Spleen (tissue), 11 donors: ENCODE measurements at regions not wholly inside any gene's neighbourhood (a gene's known extent, or its start where the extent isn't known, plus 50 kb on each side); places are given as distances from the start of the nearest gene placed in this dataset.

Experiments used
- DNase-seq: peaks from one replicate; pipeline ENCODE4 v3.0.0-alpha.2; 2020
- H3K27ac ChIP-seq, 8 donors: fragments of 200-600 bp; sonication (generic) in 7 of 8; 1 replicate in 4 of 8; 2 replicates in 4 of 8; pipeline versions ENCODE4 v1.5.0 to v1.8.0; 2016 to 2021; ENCODE audit warnings: inconsistent platforms in 4 of 8, mild to moderate bottlenecking in 4 of 8, moderate library complexity in 1 of 8
- H3K27me3 ChIP-seq, 7 donors: fragments of 200-600 bp; sonication (generic) in 6 of 7; replicated peaks in 1 of 7; 1 replicate in 4 of 7; 2 replicates in 3 of 7; pipeline versions ENCODE4 v1.5.0 to v1.8.0; 2016 to 2021; ENCODE audit warnings: inconsistent platforms in 3 of 7, mild to moderate bottlenecking in 1 of 7
- H3K36me3 ChIP-seq, 6 donors: fragments of 200-600 bp; sonication (generic) in 5 of 6; 1 replicate in 4 of 6; 2 replicates in 2 of 6; pipeline versions ENCODE4 v1.5.0 to v1.8.0; 2016 to 2021; ENCODE audit warnings: inconsistent platforms in 2 of 6
- H3K4me1 ChIP-seq, 6 donors: fragments of 200-600 bp; sonication (generic) in 5 of 6; 1 replicate in 3 of 6; 2 replicates in 3 of 6; pipeline versions ENCODE4 v1.5.0 to v1.8.0; 2016 to 2021; ENCODE audit warnings: inconsistent platforms in 3 of 6
- H3K4me3 ChIP-seq, 8 donors: fragments of 200-600 bp; sonication (generic) in 7 of 8; 1 replicate in 4 of 8; 2 replicates in 4 of 8; pipeline versions ENCODE4 v1.5.0 to v1.8.0; 2016 to 2021; ENCODE audit warnings: inconsistent platforms in 4 of 8, mild to moderate bottlenecking in 4 of 8, moderate library complexity in 2 of 8
- H3K9me3 ChIP-seq, 8 donors: fragments of 200-600 bp; sonication (generic) in 7 of 8; 1 replicate in 4 of 8; 2 replicates in 4 of 8; pipeline versions ENCODE4 v1.5.0 to v1.8.0; 2016 to 2021; ENCODE audit warnings: inconsistent platforms in 4 of 8
- CTCF ChIP-seq, 11 experiments: fragments of 200-600 bp in 7 of 11; fragments of 450-650 bp in 4 of 11; sonication (generic) in 4 of 11; IDR thresholded peaks in 8 of 11; conservative IDR thresholded peaks in 3 of 11; 1 replicate in 7 of 11; 2 replicates in 4 of 11; pipeline versions ENCODE4 v1.4.0 to v1.8.0; 2016 to 2021; ENCODE audit warnings: antibody characterized with exemption in 11 of 11, inconsistent platforms in 4 of 11, mild to moderate bottlenecking in 1 of 11
- POLR2A ChIP-seq, 3 donors: fragments of 450-650 bp; IDR thresholded peaks; one replicate each; pipeline ENCODE4 v1.5.1; 2017; ENCODE audit warnings: antibody characterized with exemption in 3 of 3, mild to moderate bottlenecking in 1 of 3
- POLR2AphosphoS5 ChIP-seq, 3 donors: sonication (generic); formaldehyde crosslinking; IDR thresholded peaks; one replicate each; pipeline ENCODE4 v1.5.1; 2017; ENCODE audit warnings: antibody characterized with exemption in 3 of 3
- WGBS, 5 donors: extraction: QIAGEN DNeasy Blood & Tissue Kit in 3 of 5; methylation state at CpG; one replicate each; pipeline versions ENCODE4 v1.1.5 to v1.1.7; 2013 to 2018; 5-methylcytosine and 5-hydroxymethylcytosine counted together
- intact Hi-C: fragments of 100-400 bp; cut with DNase I; formaldehyde crosslinking; loops from one replicate; pipeline ENCODE4 v1.15.0; 2023; ENCODE audit warnings: low total_unique reads
- donor health status: healthy with polysubstance abuse.
- donor health status: DM: no; HTN: no; CAD: no; lungs with moderate emphysema.
- donor health status: DM: no; HTN: no; CAD: no.
- donor health status: Bipolar disorder and iron deficiency.
- donor health status: healthy.
- donor health status: DM: no; HTN: no; CAD: no.
- donor health status: DM: yes; HTN: yes; CAD: no.

- Histone ChIP-seq H3K4me3 (no peak overlapping the region), H3K4me1 (no peaks in the 10 kb centered on the region), H3K36me3 (no peaks in the 10 kb centered on the region), H3K27me3 (no peaks in the 10 kb centered on the region), H3K27ac (no peak overlapping the region), H3K9me3 (no peaks in the 10 kb centered on the region)
- intact Hi-C loops, result no loop called here
- WGBS, 5 donors, result 0 to 22% (median 13%) methylated on average over 1 of the region's 1 CpG; no CpG with 5 or more reads in 2 of the 5 donors
- TF ChIP-seq POLR2AphosphoS5 (IDR thresholded peaks at IDR 0.05) (no peak), CTCF (IDR thresholded peaks at IDR 0.05 in 8 of 11, conservative IDR thresholded peaks at IDR 0.05 in 3 of 11) (no peak), POLR2A (IDR thresholded peaks at IDR 0.05) (no peak)
- DNase-seq, result no peak
These were observed 154.5 kb upstream of the KDM5D start for GRCh38 chrY:19899011-19899410.

GRCh38 chrY:19892076-19892964, 147.8 kb upstream of the KDM5D start:
- Histone ChIP-seq H3K4me3 (no peak overlapping the region), H3K27ac (no peak overlapping the region), H3K36me3 (no peaks in the 10 kb centered on the region), H3K9me3 (no peaks in the 10 kb centered on the region), H3K4me1 (no peaks in the 10 kb centered on the region), H3K27me3 (no peaks in the 10 kb centered on the region)
- no peak for TF ChIP-seq POLR2AphosphoS5 (IDR thresholded peaks at IDR 0.05)
- TF ChIP-seq CTCF (IDR thresholded peaks at IDR 0.05 in 8 of 11, conservative IDR thresholded peaks at IDR 0.05 in 3 of 11), result no peak
- TF ChIP-seq POLR2A (IDR thresholded peaks at IDR 0.05), result no peak
- DNase-seq, result no peak
- WGBS, 5 donors, result 32 to 41% (median 33%) methylated on average over 3 to 4 of the region's 4 CpGs; no CpG with 5 or more reads in 2 of the 5 donors
- intact Hi-C loops, result no loop called here

- no peaks in the 10 kb centered on the region for H3K27me3 ChIP-seq
- H3K4me3 ChIP-seq, result no peak overlapping the region
- TF ChIP-seq POLR2AphosphoS5 (IDR thresholded peaks at IDR 0.05), result no peak
- intact Hi-C loops, result no loop called here
- H3K9me3 ChIP-seq, result no peaks in the 10 kb centered on the region
- no peaks in the 10 kb centered on the region for H3K4me1 ChIP-seq
- DNase-seq, result no peak
- H3K27ac ChIP-seq, result no peak overlapping the region
- WGBS, 5 donors, result 63 to 77% (median 76%) methylated on average over 1 to 2 of the region's 2 CpGs; no CpG with 5 or more reads in 2 of the 5 donors
- no peaks in the 10 kb centered on the region for H3K36me3 ChIP-seq
These were observed 137.6 kb upstream of the KDM5D start for GRCh38 chrY:19882145-19882544.

- WGBS, 5 donors, result 72 to 88% (median 87%) methylated on average over 12 to 14 of the region's 14 CpGs; no CpG with 5 or more reads in 2 of the 5 donors
- no peak overlapping the region for H3K27ac ChIP-seq
These were observed 125.2 kb upstream of the KDM5D start for GRCh38 chrY:19869715-19870114.

GRCh38 chrY:19869281-19869680, 124.8 kb upstream of the KDM5D start:
- intact Hi-C loops, result no loop called here
- DNase-seq, result no peak
- TF ChIP-seq CTCF (IDR thresholded peaks at IDR 0.05 in 8 of 11, conservative IDR thresholded peaks at IDR 0.05 in 3 of 11), result no peak
- TF ChIP-seq POLR2AphosphoS5 (IDR thresholded peaks at IDR 0.05), result no peak
- no peak for TF ChIP-seq POLR2A (IDR thresholded peaks at IDR 0.05)
- Histone ChIP-seq H3K4me3 (no peak overlapping the region), H3K36me3 (no peaks in the 10 kb centered on the region), H3K9me3 (no peaks in the 10 kb centered on the region), H3K27me3 (no peaks in the 10 kb centered on the region), H3K4me1 (no peaks in the 10 kb centered on the region), H3K27ac (no peak overlapping the region)
- WGBS, 5 donors, result 79 to 86% (median 85%) methylated on average over 12 of the region's 12 CpGs; no CpG with 5 or more reads in 2 of the 5 donors

More at GRCh38 chrY:19869715-19870114, 125.2 kb upstream of the KDM5D start:
- no peaks in the 10 kb centered on the region for H3K27me3 ChIP-seq
- H3K36me3 ChIP-seq, result no peaks in the 10 kb centered on the region
- no peaks in the 10 kb centered on the region for H3K9me3 ChIP-seq
- H3K4me1 ChIP-seq, result no peaks in the 10 kb centered on the region
- no peak overlapping the region for H3K4me3 ChIP-seq
- no peak for DNase-seq
- TF ChIP-seq POLR2A (IDR thresholded peaks at IDR 0.05), result no peak
- TF ChIP-seq POLR2AphosphoS5 (IDR thresholded peaks at IDR 0.05), result peak in 1 of 3 donors; percentile 45
- intact Hi-C loops, result no loop called here
